OCI-LY7 (cell line): ENCODE measurements at regions not wholly inside any gene's neighbourhood (a gene's known extent, or its start where the extent isn't known, plus 50 kb on each side); places are given as distances from the start of the nearest gene placed in this dataset.

Experiments
- BruUV-seq: library from RNA; stranded (reverse); fragments of 400-500 nt; replicated peaks from 2 replicates; lab custom pipeline; 2021; lab: Mats Ljungman, UMichigan
- CTCF ChIA-PET: fragments of 300-600 bp; sonication (Branson Sonifier 250); formaldehyde crosslinking; loops from one replicate; lab custom pipeline; 2022; ENCODE audit warnings: antibody characterized with exemption; ENCODE audit not compliant: unreplicated experiment; lab: Charles Lee
- POLR2A ChIA-PET: fragments of 300-600 bp; sonication (Branson Sonifier 250); formaldehyde crosslinking; loops from one replicate; lab custom pipeline; 2022; ENCODE audit warnings: antibody characterized with exemption; lab: Charles Lee
- DNase-seq: peaks from one replicate; pipeline ENCODE4 v3.0.0-alpha.2; 2015; ENCODE audit warnings: low spot score
- H2AFZ ChIP-seq: fragments of 200-600 bp; sonication (generic), shearing (Covaris generic); 2 replicates; pipeline ENCODE4 v1.6.1; 2014; ENCODE audit warnings: mild to moderate bottlenecking, antibody characterized with exemption, low read length, moderate library complexity
- H3K27ac ChIP-seq: fragments of 200-600 bp; sonication (generic); 2 replicates; pipeline ENCODE4 v1.5.1; 2014; ENCODE audit warnings: mixed run types, low read depth, mild to moderate bottlenecking, moderate library complexity, low read length, inconsistent platforms; ENCODE audit not compliant: poor library complexity, severe bottlenecking
- H3K36me3 ChIP-seq: fragments of 200-600 bp; sonication (generic); 2 replicates; pipeline ENCODE4 v1.6.1; 2014; ENCODE audit warnings: mild to moderate bottlenecking, antibody characterized with exemption, low read length, moderate library complexity, mixed read lengths; ENCODE audit not compliant: insufficient read depth
- H3K4me1 ChIP-seq: fragments of 200-600 bp; sonication (generic); 2 replicates; pipeline ENCODE4 v1.5.1; 2014; ENCODE audit warnings: mild to moderate bottlenecking, low read length; ENCODE audit not compliant: insufficient read depth, poor library complexity, severe bottlenecking
- H3K4me2 ChIP-seq: fragments of 200-600 bp; sonication (generic); 2 replicates; pipeline ENCODE4 v1.6.1; 2014; ENCODE audit warnings: mild to moderate bottlenecking, low read length
- H3K4me3 ChIP-seq: fragments of 200-600 bp; sonication (generic); 2 replicates; pipeline ENCODE4 v1.5.1; 2014; ENCODE audit warnings: mild to moderate bottlenecking, low read depth, low read length; ENCODE audit not compliant: poor library complexity, severe bottlenecking
- H3K79me2 ChIP-seq: fragments of 200-600 bp; sonication (generic); 2 replicates; pipeline ENCODE4 v1.6.1; 2016; ENCODE audit warnings: low read depth, mild to moderate bottlenecking, low read length, moderate library complexity, mixed read lengths; ENCODE audit not compliant: insufficient read depth
- H3K9me2 ChIP-seq: fragments of 200-600 bp; sonication (generic); 2 replicates; pipeline ENCODE4 v1.6.1; 2016; ENCODE audit warnings: mild to moderate bottlenecking, low read length, mixed read lengths; ENCODE audit not compliant: insufficient read depth
- H3K9me3 ChIP-seq: fragments of 200-600 bp; sonication (generic); 2 replicates; pipeline ENCODE4 v1.6.1; 2014; ENCODE audit warnings: mild to moderate bottlenecking, mixed run types, low read length, mixed read lengths
- H4K20me1 ChIP-seq: fragments of 200-600 bp; sonication (generic); 2 replicates; pipeline ENCODE4 v1.6.1; 2014; ENCODE audit warnings: mild to moderate bottlenecking, antibody characterized with exemption, low read length, moderate library complexity, mixed read lengths; ENCODE audit not compliant: insufficient read depth
- CTCF ChIP-seq: fragments of 200-600 bp; sonication (generic); conservative IDR thresholded peaks from 2 replicates; pipeline ENCODE4 v1.5.1; 2014; ENCODE audit warnings: mild to moderate bottlenecking, antibody characterized with exemption, low read length, moderate library complexity, mixed read lengths
- EZH2phosphoT487 ChIP-seq: fragments of 200-600 bp; sonication (generic); IDR thresholded peaks from 2 replicates; pipeline ENCODE4 v1.6.1; 2018; ENCODE audit warnings: low read depth, borderline replicate concordance, mild to moderate bottlenecking, mixed run types, antibody characterized with exemption, low read length, moderate library complexity, mixed read lengths
- intact Hi-C: fragments of 100-400 bp; cut with micrococcal nuclease; formaldehyde crosslinking; loops from one replicate; pipeline ENCODE4 v1.10.0; 2022; ENCODE audit not compliant: unreplicated experiment

- Histone ChIP-seq H3K9me2 (no peaks in the 10 kb centered on the region), H3K4me1 (no peaks in the 10 kb centered on the region), H2AFZ (no peak overlapping the region), H3K4me3 (no peak overlapping the region), H3K4me2 (no peak overlapping the region), H3K79me2 (no peaks in the 10 kb centered on the region), H3K36me3 (no peaks in the 10 kb centered on the region), H3K9me3 (no peaks in the 10 kb centered on the region), H4K20me1 (no peaks in the 10 kb centered on the region), H3K27ac (no peak overlapping the region)
- BruUV-seq: no TSS peak
- ChIA-PET CTCF (no interaction called here), POLR2A (interaction anchor here (0.5 to 0.7 kb wide), 3 partner anchors 13 to 20 kb away, joined by 3 to 4 read pairs (median 3); no protein-coding TSS in a partner anchor)
- intact Hi-C loops: no loop called here
- DNase-seq: no peak
- TF ChIP-seq CTCF (no peak), EZH2phosphoT487 (no peak)
Measured at GRCh38 chr6:133085896-133086295, 155.3 kb upstream of the EYA4 start.

GRCh38 chr6:133088931-133089695, 152.0 kb upstream of the EYA4 start:
- Histone ChIP-seq H3K4me1 (no peaks in the 10 kb centered on the region), H3K27ac (no peak overlapping the region), H2AFZ (no peak overlapping the region), H3K9me3 (no peaks in the 10 kb centered on the region), H3K4me2 (no peak overlapping the region), H3K9me2 (no peaks in the 10 kb centered on the region), H3K36me3 (no peaks in the 10 kb centered on the region), H3K4me3 (no peak overlapping the region), H4K20me1 (no peaks in the 10 kb centered on the region), H3K79me2 (no peaks in the 10 kb centered on the region)
- ChIA-PET CTCF (no interaction called here), POLR2A (interaction anchor here (0.6 kb wide), 2 partner anchors 493 to 1003 kb away, joined by 3 read pairs; no protein-coding TSS in a partner anchor)
- intact Hi-C loops: no loop called here
- TF ChIP-seq EZH2phosphoT487 (no peak), CTCF (no peak)
- no peak for DNase-seq
- no TSS peak for BruUV-seq

GRCh38 chr6:133092199-133092598, 149.0 kb upstream of the EYA4 start:
- POLR2A ChIA-PET: interaction anchor here (0.6 kb wide), 1 partner anchor 22 kb away, joined by 3 read pairs; no protein-coding TSS in a partner anchor
- intact Hi-C loops: no loop called here
- DNase-seq: no peak
- CTCF ChIA-PET: interaction anchor here (0.6 kb wide), 1 partner anchor 727 kb away, joined by 3 read pairs; no protein-coding TSS in a partner anchor
- no peaks in the 10 kb centered on the region for H3K9me3 ChIP-seq
- no TSS peak for BruUV-seq
- H3K27ac ChIP-seq: no peak overlapping the region
- no peaks in the 10 kb centered on the region for H3K9me2 ChIP-seq
- no peaks in the 10 kb centered on the region for H3K4me1 ChIP-seq
- H2AFZ ChIP-seq: no peak overlapping the region
- no peaks in the 10 kb centered on the region for H3K36me3 ChIP-seq
- no peak overlapping the region for H3K4me2 ChIP-seq
- H3K79me2 ChIP-seq: no peaks in the 10 kb centered on the region
- no peak for TF ChIP-seq EZH2phosphoT487
- TF ChIP-seq CTCF: no peak
- H4K20me1 ChIP-seq: no peaks in the 10 kb centered on the region
- H3K4me3 ChIP-seq: no peak overlapping the region
